ENCODE measurements at regions not wholly inside any gene's neighbourhood (a gene's known extent, or its start where the extent isn't known, plus 50 kb on each side); places are given as distances from the start of the nearest gene placed in this dataset.

GRCh38 chr4:94063084-94063483 lies 144.6 kb upstream of the SMARCAD1 start:
- 20% methylated on average over 4 of the region's 4 CpGs for WGBS (ENCODE audit: low lambda C conversion rate)
- no peak for TF ChIP-seq GLI4 (CRISPR knock-in tag; IDR thresholded peaks at IDR 0.05; ENCODE audit: borderline replicate concordance)
- no peak for TF ChIP-seq E2F2 (CRISPR knock-in tag; IDR thresholded peaks at IDR 0.05; ENCODE audit: borderline replicate concordance)
- no peak for TF ChIP-seq ZNF44 (CRISPR knock-in tag; IDR thresholded peaks at IDR 0.05)
- peak; percentile 23; the same call in 1 of the 2 replicates for TF ChIP-seq HNF4A (CRISPR knock-in tag; IDR thresholded peaks at IDR 0.05)
- no peak overlapping the region for H3K4me3 ChIP-seq (replicated peaks in 1 of 3; ENCODE audit: insufficient read depth in 1 of 3, low read depth in 2 of 3, low read length in 3 of 3)
- intact Hi-C loops (cut with micrococcal nuclease; ENCODE audit: unreplicated experiment) (no loop called here), in situ Hi-C loops (cut with HindIII; ENCODE audit: extremely low pct_ligation_motif_present, low pct_unique_long_range_greater_than_20kb) (no loop called here)
- ATAC-seq (no peak), DNase-seq (ENCODE audit: low spot score) (no peak), FAIRE-seq (no peak)
- no peaks in the 10 kb centered on the region for H3K4me1 ChIP-seq (ENCODE audit: insufficient read depth, low read length)
- ChIA-PET CTCF (ENCODE audit: low intra/inter-chr PET ratio, low total read pairs) (no interaction called here), POLR2A (no interaction called here)
- H3K36me3 ChIP-seq (replicated peaks in 1 of 2; ENCODE audit: control insufficient read depth in 1 of 2, insufficient read depth in 2 of 2, low read length in 2 of 2) = no peaks in the 10 kb centered on the region
- no peak overlapping the region for H3K27ac ChIP-seq (ENCODE audit: extremely low read length, insufficient read depth, low read length)
- H3K27me3 ChIP-seq (ENCODE audit: control insufficient read depth in 1 of 2, insufficient read depth in 2 of 2, low read length in 2 of 2) = no peaks in the 10 kb centered on the region
- no TSS peak for BruUV-seq (replicated peaks)
- H3K9ac ChIP-seq (ENCODE audit: insufficient read depth, low read depth, low read length) = no peak overlapping the region
- no peaks in the 10 kb centered on the region for H4K20me1 ChIP-seq (ENCODE audit: insufficient read depth, low read length)
- no peaks in the 10 kb centered on the region for H3K9me3 ChIP-seq (ENCODE audit: low read length)
- no peak overlapping the region for H3K4me2 ChIP-seq (ENCODE audit: low read depth, low read length)
- H3K79me2 ChIP-seq (ENCODE audit: insufficient read depth, low read length) = no peaks in the 10 kb centered on the region
- no peak overlapping the region for H2AFZ ChIP-seq (ENCODE audit: low read length)

DNA sequence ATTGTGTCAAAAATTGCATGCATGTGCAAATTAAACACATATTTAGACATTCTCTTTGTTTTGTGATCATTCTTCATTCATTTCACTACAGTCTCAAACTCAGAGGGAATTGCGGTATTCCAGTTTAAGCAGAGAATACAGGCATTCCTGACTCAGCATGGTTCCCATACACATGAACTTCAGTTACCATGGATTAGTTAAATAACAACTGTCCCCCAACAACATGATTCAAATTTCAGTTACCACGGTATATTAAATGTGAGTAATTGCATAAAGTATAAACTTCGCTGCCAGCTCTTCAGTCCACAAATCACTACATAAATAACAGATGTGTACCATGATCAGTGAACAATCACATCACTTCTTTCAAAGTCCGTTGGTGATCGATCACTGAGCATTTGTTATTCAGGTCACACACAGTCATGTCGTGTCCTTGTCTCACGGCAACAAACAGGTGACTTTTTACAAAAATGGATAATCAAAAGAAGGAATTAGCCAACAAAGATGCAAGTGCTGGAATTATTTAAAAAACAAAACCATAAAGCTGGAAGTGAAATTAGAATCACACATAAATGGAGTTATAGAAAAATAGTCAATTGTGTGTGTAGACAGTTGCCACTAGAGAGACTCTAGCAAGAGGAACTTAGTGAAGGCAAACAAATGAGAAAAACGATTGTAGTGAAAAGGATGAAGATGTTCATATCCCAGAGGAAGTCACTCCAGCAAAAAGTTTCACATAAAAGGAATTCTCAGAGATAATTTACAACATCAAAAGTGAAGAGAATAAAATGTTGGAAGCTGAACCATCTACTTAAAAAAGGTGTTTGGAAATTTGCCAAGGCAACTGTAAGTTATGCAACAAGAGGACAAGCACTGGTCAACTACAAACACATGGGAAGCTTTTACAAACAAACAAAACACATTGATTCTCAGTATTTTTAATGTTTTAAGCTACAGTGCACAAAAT lies 138.6 kb upstream of the SMARCAD1 start:
- FAIRE-seq (no peak), DNase-seq (ENCODE audit: low spot score) (no peak), ATAC-seq (no peak)
- ChIA-PET POLR2A (no interaction called here), CTCF (ENCODE audit: low intra/inter-chr PET ratio, low total read pairs) (no interaction called here)
- in situ Hi-C loops (cut with HindIII; ENCODE audit: extremely low pct_ligation_motif_present, low pct_unique_long_range_greater_than_20kb) = no loop called here
- H3K27ac ChIP-seq (ENCODE audit: extremely low read length, insufficient read depth, low read length) = no peak overlapping the region
- no peak overlapping the region for H3K4me3 ChIP-seq (replicated peaks in 1 of 3; ENCODE audit: insufficient read depth in 1 of 3, low read depth in 2 of 3, low read length in 3 of 3)
- no TSS peak for BruUV-seq (replicated peaks)
- no peaks in the 10 kb centered on the region for H3K9me3 ChIP-seq (ENCODE audit: low read length)
- intact Hi-C loops (cut with micrococcal nuclease; ENCODE audit: unreplicated experiment) = no loop called here
- no peaks in the 10 kb centered on the region for H3K79me2 ChIP-seq (ENCODE audit: insufficient read depth, low read length)
- peak in 1 of 2 experiments; percentile 16; a peak in 2 of 4 replicates for TF ChIP-seq MAFK (conservative IDR thresholded peaks at IDR 0.05 in 1 of 2, IDR thresholded peaks at IDR 0.05 in 1 of 2; ENCODE audit: low read length in 2 of 2)
- TF ChIP-seq ZNF788 (CRISPR knock-in tag; IDR thresholded peaks at IDR 0.05; ENCODE audit: borderline replicate concordance) = no peak
- H3K4me1 ChIP-seq (ENCODE audit: insufficient read depth, low read length) = no peaks in the 10 kb centered on the region
- no peak overlapping the region for H3K4me2 ChIP-seq (ENCODE audit: low read depth, low read length)
- 8% methylated on average over 8 of the region's 8 CpGs for WGBS (ENCODE audit: low lambda C conversion rate)
- no peak overlapping the region for H3K9ac ChIP-seq (ENCODE audit: insufficient read depth, low read depth, low read length)
- H3K36me3 ChIP-seq (replicated peaks in 1 of 2; ENCODE audit: control insufficient read depth in 1 of 2, insufficient read depth in 2 of 2, low read length in 2 of 2) = no peaks in the 10 kb centered on the region
- H4K20me1 ChIP-seq (ENCODE audit: insufficient read depth, low read length) = no peaks in the 10 kb centered on the region
- H3K27me3 ChIP-seq (ENCODE audit: control insufficient read depth in 1 of 2, insufficient read depth in 2 of 2, low read length in 2 of 2) = no peaks in the 10 kb centered on the region
- H2AFZ ChIP-seq (ENCODE audit: low read length) = no peak overlapping the region

Measured in HepG2 (cell line).